CD4-positive, alpha-beta T cell (primary cell): ENCODE measurements at regions not wholly inside any gene's neighbourhood (a gene's known extent, or its start where the extent isn't known, plus 50 kb on each side); places are given as distances from the start of the nearest gene placed in this dataset.
A peak's percentile ranks its signal among the peaks of the same experiment; 100 is the strongest.

Experiments used
- ATAC-seq: fragments of 200-7000 bp; cut with Tn5 transposase; one replicate; pipeline ENCODE4 v1.10.0; 2022; ENCODE audit warnings: mild to moderate bottlenecking; ENCODE audit not compliant: poor library complexity
- CTCF ChIA-PET: fragments of 350-600 bp; sonication (Branson Sonifier 250); formaldehyde crosslinking; loops from one replicate; lab custom pipeline; 2021; ENCODE audit warnings: antibody characterized with exemption, inconsistent platforms; lab: Charles Lee
- POLR2A ChIA-PET: fragments of 350-600 bp; sonication (Branson Sonifier 250); formaldehyde crosslinking; loops from one replicate; lab custom pipeline; 2021; ENCODE audit warnings: antibody characterized with exemption, inconsistent platforms; lab: Charles Lee
- DNase-seq, 14 experiments: peaks; one replicate each; pipeline ENCODE4 v3.0.0-alpha.2; 2013 to 2020; ENCODE audit warnings: mixed read lengths in 2 of 14
- H3K27ac ChIP-seq, 2 donors: one replicate each; pipeline versions ENCODE4 v1.5.1 to v1.7.0; 2013; ENCODE audit warnings: low read length in 2 of 2, low read depth in 1 of 2, mild to moderate bottlenecking in 1 of 2
- H3K27me3 ChIP-seq, 2 experiments: 1 replicate in 1 of 2; 2 replicates in 1 of 2; pipeline versions ENCODE4 v1.6.1 to v1.7.0; 2013; ENCODE audit warnings: low read length in 2 of 2, control low read depth in 1 of 2, mild to moderate bottlenecking in 1 of 2, moderate library complexity in 1 of 2; ENCODE audit not compliant: insufficient read depth in 2 of 2, control insufficient read depth in 1 of 2
- H3K36me3 ChIP-seq: one replicate; pipeline ENCODE4 v1.6.1; 2013; ENCODE audit warnings: low read length, control low read depth; ENCODE audit not compliant: insufficient read depth
- H3K4me1 ChIP-seq: one replicate; pipeline ENCODE4 v1.6.1; 2013; ENCODE audit warnings: low read length, control low read depth; ENCODE audit not compliant: insufficient read depth
- H3K4me3 ChIP-seq: one replicate; pipeline ENCODE4 v1.5.1; 2013; ENCODE audit warnings: mild to moderate bottlenecking, low read length, moderate library complexity
- H3K9me3 ChIP-seq, 2 experiments: 1 replicate in 1 of 2; 2 replicates in 1 of 2; pipeline versions ENCODE4 v1.6.1 to v1.7.0; 2013; ENCODE audit warnings: low read length in 2 of 2, mild to moderate bottlenecking in 2 of 2, control low read depth in 1 of 2, moderate library complexity in 1 of 2; ENCODE audit not compliant: control insufficient read depth in 1 of 2, insufficient read depth in 1 of 2
- H3K27ac Mint-ChIP-seq: one replicate; pipeline ENCODE4 v1.8.0; 2020; ENCODE audit warnings: mixed read lengths
- H3K27me3 Mint-ChIP-seq: one replicate; pipeline ENCODE4 v1.8.0; 2021; ENCODE audit warnings: mixed read lengths
- H3K36me3 Mint-ChIP-seq: one replicate; pipeline ENCODE4 v1.8.0; 2021; ENCODE audit warnings: low read depth, mixed read lengths
- H3K4me1 Mint-ChIP-seq: one replicate; pipeline ENCODE4 v1.8.0; 2021; ENCODE audit warnings: low read depth, mixed read lengths
- H3K4me3 Mint-ChIP-seq: one replicate; pipeline ENCODE4 v1.8.0; 2020; ENCODE audit warnings: mild to moderate bottlenecking, mixed read lengths
- H3K9me3 Mint-ChIP-seq: one replicate; pipeline ENCODE4 v1.8.0; 2020; ENCODE audit warnings: mixed read lengths
- intact Hi-C, 2 experiments: fragments of 100-400 bp; cut with DNase I in 1 of 2; cut with micrococcal nuclease in 1 of 2; formaldehyde crosslinking; loops; one replicate each; pipeline versions ENCODE4 v1.15.1 to v1.9.0; 2023 to 2025; cut with DNase I, micrococcal nuclease
- TF ChIP-seq, protein P1 (sequence below): fragments of 200-600 bp; IDR thresholded peaks from one replicate; pipeline ENCODE4 v1.8.0; 2022; ENCODE audit warnings: antibody characterized with exemption, mild to moderate bottlenecking

DNA sequence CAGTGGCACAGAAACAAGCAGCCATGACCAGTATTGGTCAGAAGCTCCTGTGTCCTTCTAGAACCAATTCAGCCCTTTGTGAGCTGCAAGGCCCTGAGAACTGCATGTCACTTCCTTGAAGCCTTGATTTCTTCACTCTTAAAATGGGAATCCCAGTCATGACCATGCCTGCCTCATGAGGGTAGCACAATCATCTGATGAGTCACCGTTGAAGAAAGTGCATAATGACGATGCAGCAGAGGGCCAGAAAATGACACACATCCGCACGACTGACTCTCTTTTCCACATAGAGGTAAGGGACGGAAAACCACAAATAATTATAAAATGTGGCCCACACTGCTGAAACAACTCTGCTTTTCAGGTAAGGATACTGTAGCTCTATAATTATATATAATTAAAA is 777.4 kb downstream of the BCL11B start:
- H3K36me3 ChIP-seq = no peaks in the 10 kb centered on the region
- no peaks in the 10 kb centered on the region for H3K9me3 Mint-ChIP-seq
- no peaks in the 10 kb centered on the region for H3K4me1 Mint-ChIP-seq
- ChIA-PET POLR2A (no interaction called here), CTCF (interaction anchor here (0.5 kb wide), 1 partner anchor 780 kb away, joined by 3 read pairs; no protein-coding TSS in a partner anchor)
- ATAC-seq (no peak), DNase-seq (peak in 1 of 14 experiments; percentile 17)
- H3K4me3 ChIP-seq = no peak overlapping the region
- no peaks in the 10 kb centered on the region for H3K27me3 ChIP-seq
- H3K36me3 Mint-ChIP-seq = no peaks in the 10 kb centered on the region
- H3K4me3 Mint-ChIP-seq = no peak overlapping the region
- no peaks in the 10 kb centered on the region for H3K4me1 ChIP-seq
- TF ChIP-seq, protein P1, sequence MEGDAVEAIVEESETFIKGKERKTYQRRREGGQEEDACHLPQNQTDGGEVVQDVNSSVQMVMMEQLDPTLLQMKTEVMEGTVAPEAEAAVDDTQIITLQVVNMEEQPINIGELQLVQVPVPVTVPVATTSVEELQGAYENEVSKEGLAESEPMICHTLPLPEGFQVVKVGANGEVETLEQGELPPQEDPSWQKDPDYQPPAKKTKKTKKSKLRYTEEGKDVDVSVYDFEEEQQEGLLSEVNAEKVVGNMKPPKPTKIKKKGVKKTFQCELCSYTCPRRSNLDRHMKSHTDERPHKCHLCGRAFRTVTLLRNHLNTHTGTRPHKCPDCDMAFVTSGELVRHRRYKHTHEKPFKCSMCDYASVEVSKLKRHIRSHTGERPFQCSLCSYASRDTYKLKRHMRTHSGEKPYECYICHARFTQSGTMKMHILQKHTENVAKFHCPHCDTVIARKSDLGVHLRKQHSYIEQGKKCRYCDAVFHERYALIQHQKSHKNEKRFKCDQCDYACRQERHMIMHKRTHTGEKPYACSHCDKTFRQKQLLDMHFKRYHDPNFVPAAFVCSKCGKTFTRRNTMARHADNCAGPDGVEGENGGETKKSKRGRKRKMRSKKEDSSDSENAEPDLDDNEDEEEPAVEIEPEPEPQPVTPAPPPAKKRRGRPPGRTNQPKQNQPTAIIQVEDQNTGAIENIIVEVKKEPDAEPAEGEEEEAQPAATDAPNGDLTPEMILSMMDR = no peak
- H3K27me3 Mint-ChIP-seq = no peaks in the 10 kb centered on the region
- peaks cover 0 to 4% of the 10 kb centered on the region in 2 experiments for H3K9me3 ChIP-seq
- H3K27ac Mint-ChIP-seq = no peak overlapping the region
- intact Hi-C loops = no loop called here
- H3K27ac ChIP-seq = no peak overlapping the region

DNA sequence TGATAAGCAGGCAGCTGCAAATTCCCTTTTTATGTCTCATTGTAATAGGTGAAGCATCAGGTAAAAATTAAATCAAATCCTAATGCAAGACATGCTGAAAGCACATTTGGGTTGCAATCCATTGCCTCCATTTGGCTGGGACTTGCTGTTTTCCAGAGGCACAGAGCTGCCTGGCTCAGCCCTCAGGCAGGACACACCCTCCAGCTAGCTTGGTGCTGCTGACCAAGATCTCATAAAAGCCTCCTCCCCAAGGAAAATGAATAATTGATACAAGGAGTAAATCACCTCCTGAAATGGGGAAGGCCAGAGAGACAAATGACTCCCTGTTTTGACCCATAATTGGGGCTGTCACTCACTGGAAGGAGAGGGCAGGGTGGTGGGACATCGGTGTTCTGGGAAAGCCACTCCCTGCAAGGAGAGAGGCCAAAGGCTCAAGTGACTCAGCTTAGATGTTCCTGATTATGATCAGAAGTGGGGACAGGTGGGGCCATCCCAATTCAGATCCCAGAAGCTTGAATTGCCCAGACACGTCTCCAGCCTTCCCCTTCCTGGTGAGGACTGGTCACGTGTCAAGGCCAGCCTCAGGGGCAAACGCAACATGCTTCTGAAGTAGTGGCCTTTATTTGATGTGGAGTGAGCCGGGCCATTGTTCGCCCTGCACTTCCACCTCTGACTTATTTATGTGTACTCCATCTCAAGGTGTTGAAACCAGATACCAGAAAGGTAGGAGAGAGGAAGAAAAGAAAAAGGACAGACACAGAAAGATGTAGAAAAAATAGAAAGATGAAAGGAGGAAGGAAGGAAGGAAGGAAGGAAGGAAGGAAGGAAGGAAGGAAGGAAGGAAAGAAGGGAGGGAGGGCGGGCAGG is 773.7 kb downstream of the BCL11B start:
- H3K27me3 Mint-ChIP-seq = no peaks in the 10 kb centered on the region
- DNase-seq = no peak
- no peaks in the 10 kb centered on the region for H3K4me1 Mint-ChIP-seq
- intact Hi-C loops = no loop called here
- Histone ChIP-seq H3K27ac (no peak overlapping the region), H3K4me3 (no peak overlapping the region), H3K36me3 (no peaks in the 10 kb centered on the region), H3K4me1 (no peaks in the 10 kb centered on the region), H3K27me3 (no peaks in the 10 kb centered on the region), H3K9me3 (peaks cover 0 to 4% of the 10 kb centered on the region in 2 experiments)
- ChIA-PET POLR2A (no interaction called here), CTCF (no interaction called here)
- no peak for ATAC-seq
- TF ChIP-seq, protein P1 = no peak
- no peak overlapping the region for H3K4me3 Mint-ChIP-seq
- no peaks in the 10 kb centered on the region for H3K9me3 Mint-ChIP-seq
- no peak overlapping the region for H3K27ac Mint-ChIP-seq
- H3K36me3 Mint-ChIP-seq = no peaks in the 10 kb centered on the region

DNA sequence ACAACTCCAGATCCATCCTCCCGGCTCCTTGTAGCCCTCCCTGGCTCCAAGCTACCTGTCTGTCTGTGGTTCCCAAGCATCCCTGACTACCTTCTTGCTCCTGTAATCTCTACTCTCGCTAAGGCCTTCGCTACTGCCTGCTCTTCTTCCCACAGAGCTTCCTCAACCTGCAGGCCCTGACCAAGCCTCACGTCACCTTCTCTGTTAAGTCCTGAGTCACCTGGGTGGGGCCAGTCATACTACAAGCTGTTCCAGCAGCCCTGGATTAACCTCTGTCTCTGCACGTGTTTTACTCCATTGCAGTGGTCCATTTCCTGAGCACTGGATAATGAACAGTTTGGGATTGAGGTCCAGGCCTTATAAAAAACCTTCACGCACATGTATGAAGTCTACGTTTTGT is 770.7 kb downstream of the BCL11B start:
- H3K4me1 Mint-ChIP-seq = no peaks in the 10 kb centered on the region
- TF ChIP-seq, protein P1 = no peak
- ATAC-seq (no peak), DNase-seq (no peak)
- H3K36me3 Mint-ChIP-seq = no peaks in the 10 kb centered on the region
- Histone ChIP-seq H3K36me3 (no peaks in the 10 kb centered on the region), H3K4me3 (no peak overlapping the region), H3K9me3 (peaks cover 0 to 4% of the 10 kb centered on the region in 2 experiments), H3K27me3 (no peaks in the 10 kb centered on the region), H3K4me1 (no peaks in the 10 kb centered on the region), H3K27ac (no peak overlapping the region)
- CTCF ChIA-PET = no interaction called here
- intact Hi-C loops = no loop called here
- no peaks in the 10 kb centered on the region for H3K27me3 Mint-ChIP-seq
- no peak overlapping the region for H3K27ac Mint-ChIP-seq
- POLR2A ChIA-PET = no interaction called here
- H3K9me3 Mint-ChIP-seq = no peaks in the 10 kb centered on the region
- no peak overlapping the region for H3K4me3 Mint-ChIP-seq
